BE2C (cell line): ENCODE measurements at regions not wholly inside any gene's neighbourhood (a gene's known extent, or its start where the extent isn't known, plus 50 kb on each side); places are given as distances from the start of the nearest gene placed in this dataset.

Source experiments
- DNase-seq: peaks from one replicate; pipeline ENCODE4 v3.0.0-alpha.2; 2020
- H3K27me3 ChIP-seq: fragments of 250-450 bp; sonication (Bioruptor Pico); 2 replicates; pipeline ENCODE4 v1.5.1; 2020; ENCODE audit warnings: mild to moderate bottlenecking
- H3K36me3 ChIP-seq: fragments of 250-450 bp; sonication (Bioruptor Pico); 2 replicates; pipeline ENCODE4 v1.5.1; 2020; ENCODE audit warnings: mild to moderate bottlenecking
- H3K4me1 ChIP-seq: fragments of 250-450 bp; sonication (Bioruptor Pico); 2 replicates; pipeline ENCODE4 v1.5.1; 2020
- H3K4me3 ChIP-seq: 2 replicates; pipeline ENCODE4 v1.5.1; 2011; ENCODE audit warnings: low read depth, low read length
- H3K9me3 ChIP-seq: fragments of 250-450 bp; sonication (Bioruptor Pico); 2 replicates; pipeline ENCODE4 v1.5.1; 2020
- TF ChIP-seq, protein P1 (sequence below): IDR thresholded peaks from 2 replicates; pipeline ENCODE4 v1.5.1; 2012; ENCODE audit warnings: mild to moderate bottlenecking, low read depth, low read length

DNA sequence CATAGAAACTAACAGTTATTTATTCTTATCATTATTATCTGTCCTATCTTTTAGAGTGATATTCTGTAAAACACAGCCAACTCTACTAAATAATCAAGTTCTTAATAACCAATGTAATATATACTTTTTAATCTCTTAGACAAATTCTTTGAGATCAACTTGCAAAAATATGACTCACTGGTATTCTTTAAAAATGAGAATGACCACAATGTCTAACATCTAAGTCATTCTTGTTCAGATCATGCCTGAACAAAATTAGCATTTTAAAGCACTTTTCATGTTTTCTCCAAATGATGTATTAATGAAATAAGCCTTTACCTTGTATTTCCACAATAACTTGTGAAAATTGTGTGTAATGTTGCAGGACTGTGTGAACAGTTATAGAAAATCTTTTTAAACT is 356.9 kb upstream of the RGMB start:
- no peaks in the 10 kb centered on the region for H3K9me3 ChIP-seq
- H3K27me3 ChIP-seq, result no peaks in the 10 kb centered on the region
- H3K36me3 ChIP-seq, result no peaks in the 10 kb centered on the region
- TF ChIP-seq, protein P1, sequence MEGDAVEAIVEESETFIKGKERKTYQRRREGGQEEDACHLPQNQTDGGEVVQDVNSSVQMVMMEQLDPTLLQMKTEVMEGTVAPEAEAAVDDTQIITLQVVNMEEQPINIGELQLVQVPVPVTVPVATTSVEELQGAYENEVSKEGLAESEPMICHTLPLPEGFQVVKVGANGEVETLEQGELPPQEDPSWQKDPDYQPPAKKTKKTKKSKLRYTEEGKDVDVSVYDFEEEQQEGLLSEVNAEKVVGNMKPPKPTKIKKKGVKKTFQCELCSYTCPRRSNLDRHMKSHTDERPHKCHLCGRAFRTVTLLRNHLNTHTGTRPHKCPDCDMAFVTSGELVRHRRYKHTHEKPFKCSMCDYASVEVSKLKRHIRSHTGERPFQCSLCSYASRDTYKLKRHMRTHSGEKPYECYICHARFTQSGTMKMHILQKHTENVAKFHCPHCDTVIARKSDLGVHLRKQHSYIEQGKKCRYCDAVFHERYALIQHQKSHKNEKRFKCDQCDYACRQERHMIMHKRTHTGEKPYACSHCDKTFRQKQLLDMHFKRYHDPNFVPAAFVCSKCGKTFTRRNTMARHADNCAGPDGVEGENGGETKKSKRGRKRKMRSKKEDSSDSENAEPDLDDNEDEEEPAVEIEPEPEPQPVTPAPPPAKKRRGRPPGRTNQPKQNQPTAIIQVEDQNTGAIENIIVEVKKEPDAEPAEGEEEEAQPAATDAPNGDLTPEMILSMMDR, result no peak
- H3K4me1 ChIP-seq, result no peaks in the 10 kb centered on the region
- no peak for DNase-seq
- H3K4me3 ChIP-seq, result no peak overlapping the region

DNA sequence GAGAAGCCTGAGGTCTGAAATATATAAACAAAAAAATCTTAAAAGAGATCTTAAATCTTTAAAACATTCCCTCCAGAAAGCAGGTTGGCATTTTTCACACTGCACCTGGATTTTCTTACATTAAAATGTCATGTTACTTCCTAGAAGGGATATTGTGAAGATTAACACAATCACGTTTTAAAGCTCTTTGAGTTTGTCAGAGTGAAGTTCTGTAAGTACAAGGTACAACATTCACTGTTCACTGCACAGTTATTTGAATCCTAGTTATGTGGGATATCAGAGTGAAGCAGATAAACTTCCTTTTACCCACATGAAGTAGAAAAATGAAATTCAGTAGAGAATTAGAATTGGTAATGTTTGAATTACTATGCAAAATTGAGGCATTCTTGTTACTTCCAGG is 353.6 kb upstream of the RGMB start:
- H3K27me3 ChIP-seq, result no peaks in the 10 kb centered on the region
- TF ChIP-seq, protein P1, result no peak
- H3K4me1 ChIP-seq, result no peaks in the 10 kb centered on the region
- DNase-seq, result no peak
- H3K9me3 ChIP-seq, result no peaks in the 10 kb centered on the region
- no peaks in the 10 kb centered on the region for H3K36me3 ChIP-seq
- no peak overlapping the region for H3K4me3 ChIP-seq

DNA sequence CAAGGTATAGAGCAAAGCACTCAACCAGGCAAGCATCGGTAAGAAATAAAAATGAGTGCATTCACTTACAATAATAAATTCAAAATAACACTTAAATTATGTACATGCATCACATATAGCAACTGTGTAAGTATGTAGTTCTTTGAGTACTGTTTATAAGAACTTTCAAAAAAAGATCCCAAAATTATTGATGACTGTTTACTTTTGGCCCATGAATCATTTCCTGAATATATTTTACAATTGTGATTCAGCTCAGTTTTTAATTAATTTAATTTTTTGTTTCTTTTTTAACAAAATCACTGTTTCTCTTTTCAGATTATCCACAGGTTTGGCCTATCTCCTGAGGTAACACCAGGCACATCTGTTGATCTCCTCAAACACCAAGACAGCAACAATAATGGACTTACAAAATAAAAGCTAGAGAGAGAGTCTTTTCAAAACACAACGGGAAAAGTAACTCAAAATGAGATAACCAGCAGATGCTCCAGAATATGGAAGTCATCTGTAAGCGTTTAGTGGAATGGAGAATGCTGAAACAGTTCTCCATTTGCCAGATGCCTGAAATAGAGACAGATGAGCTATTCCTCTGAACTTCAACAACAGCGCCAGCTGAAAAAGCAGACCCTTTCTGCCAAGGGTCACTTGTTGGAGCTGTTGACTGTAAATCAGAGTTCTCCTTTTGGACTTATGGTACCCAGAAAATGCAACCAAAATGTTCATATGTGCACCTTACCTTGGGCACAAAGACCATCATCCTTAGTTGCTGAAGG is 348.6 kb upstream of the RGMB start:
- Histone ChIP-seq H3K4me1 (no peaks in the 10 kb centered on the region), H3K9me3 (no peaks in the 10 kb centered on the region), H3K27me3 (no peaks in the 10 kb centered on the region), H3K36me3 (no peaks in the 10 kb centered on the region), H3K4me3 (no peak overlapping the region)
- DNase-seq, result no peak
- TF ChIP-seq, protein P1, result no peak

DNA sequence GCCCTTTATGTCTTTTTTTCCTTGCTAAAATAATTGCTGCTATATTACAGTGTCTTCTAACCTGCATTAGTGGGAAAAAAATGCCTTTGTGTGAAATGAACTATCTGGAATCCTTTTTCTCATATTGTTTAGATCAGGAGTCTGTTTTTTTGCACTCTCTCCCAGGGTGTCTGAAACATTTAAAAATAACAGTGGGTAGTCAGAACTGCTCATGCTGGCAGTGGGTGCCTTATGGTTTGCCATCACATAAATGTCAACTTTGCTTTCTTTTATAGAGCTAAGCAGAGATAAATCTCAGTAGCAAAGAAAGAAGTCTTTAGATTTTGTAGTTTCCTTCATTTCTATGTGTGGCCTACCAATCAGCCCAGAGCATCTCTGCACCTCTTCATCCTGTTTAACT is 347.8 kb upstream of the RGMB start:
- DNase-seq, result no peak
- TF ChIP-seq, protein P1, result no peak
- Histone ChIP-seq H3K27me3 (no peaks in the 10 kb centered on the region), H3K9me3 (no peaks in the 10 kb centered on the region), H3K4me3 (no peak overlapping the region), H3K4me1 (no peaks in the 10 kb centered on the region), H3K36me3 (no peaks in the 10 kb centered on the region)

DNA sequence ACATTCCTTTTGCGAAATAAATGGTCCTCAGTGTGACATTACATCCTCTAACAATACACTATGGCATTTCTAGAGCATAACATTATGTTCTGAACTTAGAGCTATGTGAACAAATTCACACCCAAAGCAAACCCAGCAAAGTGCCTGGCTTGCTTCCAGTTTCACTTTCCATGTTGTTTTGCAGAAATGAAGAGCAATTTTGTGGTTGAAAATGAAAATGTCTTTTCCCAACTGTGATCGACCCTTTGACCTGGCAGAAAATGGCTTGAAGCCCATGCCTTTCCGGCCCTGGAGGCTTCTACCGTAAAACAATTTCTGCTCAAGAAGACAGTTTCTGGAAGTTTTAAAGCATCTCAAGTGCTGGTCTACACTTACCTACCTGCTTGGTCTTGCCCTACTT is 344.7 kb upstream of the RGMB start:
- no peaks in the 10 kb centered on the region for H3K9me3 ChIP-seq
- H3K4me3 ChIP-seq, result no peak overlapping the region
- no peaks in the 10 kb centered on the region for H3K27me3 ChIP-seq
- TF ChIP-seq, protein P1, result no peak
- no peaks in the 10 kb centered on the region for H3K4me1 ChIP-seq
- DNase-seq, result no peak
- H3K36me3 ChIP-seq, result no peaks in the 10 kb centered on the region

GRCh38 chr5:98432378-98432777 is 341.1 kb upstream of the RGMB start:
- H3K4me3 ChIP-seq, result no peak overlapping the region
- H3K36me3 ChIP-seq, result no peaks in the 10 kb centered on the region
- no peaks in the 10 kb centered on the region for H3K4me1 ChIP-seq
- TF ChIP-seq, protein P1, result no peak
- H3K9me3 ChIP-seq, result no peaks in the 10 kb centered on the region
- no peak for DNase-seq
- H3K27me3 ChIP-seq, result no peaks in the 10 kb centered on the region
